GM18511 (cell line): ENCODE measurements at regions not wholly inside any gene's neighbourhood (a gene's known extent, or its start where the extent isn't known, plus 50 kb on each side); places are given as distances from the start of the nearest gene placed in this dataset.
"Not testable (repeated sequence)": the region's sequence is repeated elsewhere in the genome, so short reads cannot be mapped to it uniquely, and the experiment has no call there.

Experiments
- ATAC-seq: cut with Tn5 transposase; IDR thresholded peaks from one replicate; pipeline ENCODE4 v1.9.1; 2021; ENCODE audit warnings: mild to moderate bottlenecking, moderate library complexity; ENCODE audit not compliant: unreplicated experiment

GRCh38 chr2:7696556-7696955 is 779.3 kb downstream of the RNF144A start:
- ATAC-seq = not testable (repeated sequence)

GRCh38 chr2:7697052-7697451 is 779.8 kb downstream of the RNF144A start:
- no peak for ATAC-seq

GRCh38 chr2:7701791-7702190 is 784.6 kb downstream of the RNF144A start:
- ATAC-seq = no peak

GRCh38 chr2:7703048-7703447 is 785.8 kb downstream of the RNF144A start:
- no peak for ATAC-seq

GRCh38 chr2:7703543-7704144 is 786.4 kb downstream of the RNF144A start:
- ATAC-seq = no peak

- ATAC-seq = no peak
Measured at GRCh38 chr2:7704296-7704865, 787.2 kb downstream of the RNF144A start.

GRCh38 chr2:7706791-7707190 is 789.6 kb downstream of the RNF144A start:
- ATAC-seq = no peak

- no peak for ATAC-seq
Measured at GRCh38 chr2:7707723-7708122, 790.5 kb downstream of the RNF144A start.

GRCh38 chr2:7709907-7710306 is 792.7 kb downstream of the RNF144A start:
- ATAC-seq = no peak

- ATAC-seq = no peak
Measured at GRCh38 chr2:7711167-7711566, 794.0 kb downstream of the RNF144A start.

- no peak for ATAC-seq
Measured at GRCh38 chr2:7719876-7720275, 802.7 kb downstream of the RNF144A start.

GRCh38 chr2:7721413-7721995 is 804.3 kb downstream of the RNF144A start:
- ATAC-seq = no peak

GRCh38 chr2:7722212-7722910 is 805.1 kb downstream of the RNF144A start:
- ATAC-seq = no peak

- no peak for ATAC-seq
Measured at GRCh38 chr2:7724336-7724735, 807.1 kb downstream of the RNF144A start.

- ATAC-seq = no peak
Measured at GRCh38 chr2:7725171-7725849, 808.1 kb downstream of the RNF144A start.

GRCh38 chr2:7725850-7726242 is 808.6 kb downstream of the RNF144A start:
- no peak for ATAC-seq

GRCh38 chr2:7726989-7727388 is 809.8 kb downstream of the RNF144A start:
- ATAC-seq = no peak

GRCh38 chr2:7728388-7728787 is 811.2 kb downstream of the RNF144A start:
- no peak for ATAC-seq

GRCh38 chr2:7730449-7730848 is 813.2 kb downstream of the RNF144A start:
- ATAC-seq = no peak

GRCh38 chr2:7730990-7731389 is 813.8 kb downstream of the RNF144A start:
- ATAC-seq = no peak

GRCh38 chr2:7732497-7732896 is 815.3 kb downstream of the RNF144A start:
- no peak for ATAC-seq
